AG04450 (cell line): ENCODE measurements at regions not wholly inside any gene's neighbourhood (a gene's known extent, or its start where the extent isn't known, plus 50 kb on each side); places are given as distances from the start of the nearest gene placed in this dataset.

Experiments
- CTCF ChIA-PET: fragments of 300-600, 350-600 bp; formaldehyde crosslinking; extraction: SDS; loops from one replicate; lab custom pipeline; 2022; ENCODE audit warnings: antibody characterized with exemption, inconsistent platforms; lab: Charles Lee
- POLR2A ChIA-PET: fragments of 350-600 bp; formaldehyde crosslinking; extraction: SDS; loops from one replicate; lab custom pipeline; 2021; ENCODE audit warnings: antibody characterized with exemption, inconsistent platforms; lab: Yijun Ruan, JAX
- DNase-seq: peaks from one replicate; pipeline ENCODE4 v3.0.0-alpha.2; 2011; ENCODE audit warnings: low read depth, low spot score
- H3K27ac ChIP-seq: one replicate; pipeline ENCODE4 v1.5.1; 2012; ENCODE audit warnings: low read depth, low read length, control low read depth
- H3K27me3 ChIP-seq: one replicate; pipeline ENCODE4 v1.6.0; 2012; ENCODE audit warnings: low read length; ENCODE audit not compliant: control insufficient read depth, insufficient read depth
- H3K4me3 ChIP-seq: 2 replicates; pipeline ENCODE4 v1.5.1; 2011; ENCODE audit warnings: mild to moderate bottlenecking, low read depth, low read length, control low read depth
- H3K9me3 ChIP-seq: 2 replicates; pipeline ENCODE4 v1.5.1; 2012; ENCODE audit warnings: low read length; ENCODE audit not compliant: control insufficient read depth, insufficient read depth
- TF ChIP-seq, protein P1 (sequence below): IDR thresholded peaks from 2 replicates; pipeline ENCODE4 v1.5.1; 2011; ENCODE audit warnings: low read depth, low read length, control low read depth, inconsistent platforms

DNA sequence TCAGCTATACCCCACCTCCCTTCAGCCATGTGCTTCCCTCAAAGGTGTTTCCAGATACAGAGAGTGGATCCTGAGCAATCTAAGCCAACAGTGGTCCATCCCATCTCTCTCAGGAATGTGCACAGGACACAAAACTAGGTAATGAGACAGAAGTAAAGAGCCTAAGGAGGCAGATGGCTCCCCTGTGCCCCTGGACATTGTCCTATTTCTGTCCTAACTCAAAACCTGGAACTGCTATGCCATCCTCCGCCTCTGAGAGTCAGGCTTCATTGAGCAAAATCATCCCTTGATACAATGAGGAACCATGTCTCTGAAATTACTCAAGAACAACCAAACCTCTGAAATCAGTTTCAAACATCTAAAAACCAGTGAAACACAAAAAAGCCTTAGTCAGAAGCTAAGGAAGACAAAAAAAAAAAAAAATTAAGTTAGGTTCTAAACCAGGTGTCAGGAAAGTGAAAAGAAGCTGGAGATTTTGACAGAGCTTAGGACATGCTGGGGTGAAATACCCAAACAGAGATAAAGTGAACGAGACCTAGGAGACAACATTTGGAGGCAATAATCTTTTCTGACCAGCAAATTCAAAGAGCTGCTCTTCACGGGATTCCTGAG is 200.3 kb upstream of the PLEKHG7 start:
- ChIA-PET CTCF (interaction anchor here (0.7 to 1.4 kb wide), 4 partner anchors 26 to 1121 kb away, joined by 3 to 4 read pairs (median 4); no protein-coding TSS in a partner anchor), POLR2A (interaction anchor here (0.6 kb wide), 2 partner anchors 24 to 260 kb away, joined by 5 to 6 read pairs; no protein-coding TSS in a partner anchor)
- Histone ChIP-seq H3K4me3 (no peak overlapping the region), H3K27me3 (no peaks in the 10 kb centered on the region), H3K27ac (no peak overlapping the region), H3K9me3 (no peaks in the 10 kb centered on the region)
- DNase-seq = no peak
- TF ChIP-seq, protein P1, sequence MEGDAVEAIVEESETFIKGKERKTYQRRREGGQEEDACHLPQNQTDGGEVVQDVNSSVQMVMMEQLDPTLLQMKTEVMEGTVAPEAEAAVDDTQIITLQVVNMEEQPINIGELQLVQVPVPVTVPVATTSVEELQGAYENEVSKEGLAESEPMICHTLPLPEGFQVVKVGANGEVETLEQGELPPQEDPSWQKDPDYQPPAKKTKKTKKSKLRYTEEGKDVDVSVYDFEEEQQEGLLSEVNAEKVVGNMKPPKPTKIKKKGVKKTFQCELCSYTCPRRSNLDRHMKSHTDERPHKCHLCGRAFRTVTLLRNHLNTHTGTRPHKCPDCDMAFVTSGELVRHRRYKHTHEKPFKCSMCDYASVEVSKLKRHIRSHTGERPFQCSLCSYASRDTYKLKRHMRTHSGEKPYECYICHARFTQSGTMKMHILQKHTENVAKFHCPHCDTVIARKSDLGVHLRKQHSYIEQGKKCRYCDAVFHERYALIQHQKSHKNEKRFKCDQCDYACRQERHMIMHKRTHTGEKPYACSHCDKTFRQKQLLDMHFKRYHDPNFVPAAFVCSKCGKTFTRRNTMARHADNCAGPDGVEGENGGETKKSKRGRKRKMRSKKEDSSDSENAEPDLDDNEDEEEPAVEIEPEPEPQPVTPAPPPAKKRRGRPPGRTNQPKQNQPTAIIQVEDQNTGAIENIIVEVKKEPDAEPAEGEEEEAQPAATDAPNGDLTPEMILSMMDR = no peak; the same call in 1 of the 2 replicates

DNA sequence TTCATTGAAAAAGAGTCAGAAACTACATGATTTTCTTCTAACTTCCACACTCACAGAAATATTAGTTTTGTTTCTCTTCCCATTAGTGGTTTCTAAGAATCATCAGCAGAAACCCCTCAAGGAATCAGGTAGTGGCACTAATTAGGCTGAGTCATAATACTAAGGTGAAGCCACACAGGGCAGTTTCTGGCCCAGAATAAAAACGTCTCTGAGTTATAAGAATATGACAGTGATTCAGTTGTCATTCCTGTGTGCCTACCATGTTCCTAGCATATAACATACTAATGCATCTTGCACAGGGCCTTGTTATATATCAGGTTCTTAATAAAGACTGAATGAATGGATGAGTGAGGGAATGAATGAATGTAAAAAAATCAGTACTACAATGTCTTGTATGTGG is 206.0 kb upstream of the PLEKHG7 start:
- POLR2A ChIA-PET = no interaction called here
- no peaks in the 10 kb centered on the region for H3K27me3 ChIP-seq
- H3K27ac ChIP-seq = no peak overlapping the region
- no peak for DNase-seq
- H3K4me3 ChIP-seq = no peak overlapping the region
- H3K9me3 ChIP-seq = no peaks in the 10 kb centered on the region
- TF ChIP-seq, protein P1 = no peak
- CTCF ChIA-PET = no interaction called here

DNA sequence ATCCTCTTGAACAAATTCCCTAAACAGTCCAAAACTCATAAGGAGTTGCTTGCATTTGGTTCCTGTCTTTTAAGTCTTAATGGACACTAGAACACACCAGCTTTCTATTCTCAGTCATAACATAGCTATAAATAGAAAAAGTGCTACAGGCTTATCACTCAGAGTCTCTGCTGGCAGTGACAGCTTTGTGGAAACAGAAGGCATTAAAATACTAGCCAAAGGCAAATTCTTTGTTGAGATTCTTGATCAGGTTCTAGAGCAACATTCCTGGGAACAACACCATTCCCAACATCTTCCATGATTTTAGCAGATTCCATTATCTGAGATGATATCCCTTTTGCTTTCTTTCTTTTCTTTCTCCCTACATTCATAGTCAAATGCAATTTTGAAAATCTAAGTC is 207.7 kb upstream of the PLEKHG7 start:
- ChIA-PET POLR2A (no interaction called here), CTCF (interaction anchor here (1.1 to 1.7 kb wide), 2 partner anchors 683 to 1113 kb away, joined by 3 to 4 read pairs; no protein-coding TSS in a partner anchor)
- TF ChIP-seq, protein P1 = no peak

DNA sequence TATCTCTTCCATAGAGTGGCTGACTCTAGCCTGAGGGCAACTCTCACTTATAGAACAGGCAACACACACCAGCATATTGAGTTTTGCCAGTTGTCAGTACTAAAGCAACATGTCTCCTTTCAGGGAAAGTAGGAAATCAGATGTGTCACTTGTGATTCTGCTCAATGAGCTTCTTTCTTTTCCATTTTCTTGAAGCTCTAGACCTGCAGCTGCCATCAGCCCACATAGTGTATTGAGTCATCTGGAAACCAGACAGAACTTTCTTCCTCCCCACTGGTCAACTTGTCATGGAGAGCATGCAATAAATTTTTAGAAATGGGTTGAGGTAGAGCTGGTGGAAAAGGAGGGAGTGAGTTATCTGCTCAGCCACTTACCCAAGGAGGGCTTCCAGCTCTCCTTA is 209.0 kb upstream of the PLEKHG7 start:
- TF ChIP-seq, protein P1 = no peak
- CTCF ChIA-PET = interaction anchor here (1.2 to 1.7 kb wide), 2 partner anchors 12 to 1112 kb away, joined by 3 to 4 read pairs; no protein-coding TSS in a partner anchor
- POLR2A ChIA-PET = interaction anchor here (0.7 to 0.8 kb wide), 2 partner anchors 233 to 348 kb away, joined by 3 read pairs; partner anchors contain the start of gene BTG1
- Histone ChIP-seq H3K4me3 (no peak overlapping the region), H3K27me3 (no peaks in the 10 kb centered on the region), H3K27ac (no peak overlapping the region), H3K9me3 (no peaks in the 10 kb centered on the region)
- DNase-seq = no peak

More for the DNA sequence above, 207.7 kb upstream of the PLEKHG7 start:
- Histone ChIP-seq H3K27me3 (no peaks in the 10 kb centered on the region), H3K27ac (no peak overlapping the region), H3K9me3 (no peaks in the 10 kb centered on the region), H3K4me3 (no peak overlapping the region)
- DNase-seq = no peak

DNA sequence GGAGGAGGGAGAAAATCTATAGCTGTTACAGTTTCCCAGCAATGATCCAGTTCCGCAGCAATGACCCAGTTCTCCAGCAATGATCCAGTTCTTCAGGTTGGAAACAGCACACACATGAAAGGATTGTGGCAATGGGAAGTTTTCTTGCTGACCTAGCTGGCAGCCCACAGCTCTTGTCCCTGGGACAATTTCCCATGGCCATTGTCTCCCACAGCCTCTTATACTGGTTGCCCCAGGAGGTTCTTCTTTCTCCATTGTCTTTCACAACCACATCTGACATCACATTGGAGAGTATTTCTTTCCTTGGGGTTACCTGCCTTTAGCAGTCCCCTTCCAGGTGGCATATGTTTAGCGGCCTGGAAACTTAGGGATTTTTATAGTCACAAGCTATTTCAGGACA is 209.8 kb upstream of the PLEKHG7 start:
- Histone ChIP-seq H3K27me3 (no peaks in the 10 kb centered on the region), H3K27ac (no peak overlapping the region), H3K9me3 (no peaks in the 10 kb centered on the region), H3K4me3 (no peak overlapping the region)
- CTCF ChIA-PET = interaction anchor here (1.1 kb wide), 1 partner anchor 1111 kb away, joined by 4 read pairs; no protein-coding TSS in a partner anchor
- POLR2A ChIA-PET = no interaction called here
- no peak for DNase-seq
- TF ChIP-seq, protein P1 = no peak
